HG03432 (cell line): ENCODE measurements at regions not wholly inside any gene's neighbourhood (a gene's known extent, or its start where the extent isn't known, plus 50 kb on each side); places are given as distances from the start of the nearest gene placed in this dataset.
"Not testable (repeated sequence)": the region's sequence is repeated elsewhere in the genome, so short reads cannot be mapped to it uniquely, and the experiment has no call there.

ENCODE experiments used
- ATAC-seq: cut with Tn5 transposase; IDR thresholded peaks from one replicate; pipeline ENCODE4 v1.9.1; 2021; ENCODE audit warnings: mild to moderate bottlenecking, moderate library complexity; ENCODE audit not compliant: unreplicated experiment

- no peak for ATAC-seq
Observed at GRCh38 chr1:213572912-213573647, 414.7 kb upstream of the PROX1 start.

- ATAC-seq = no peak
Observed at GRCh38 chr1:213573648-213574009, 414.1 kb upstream of the PROX1 start.

DNA sequence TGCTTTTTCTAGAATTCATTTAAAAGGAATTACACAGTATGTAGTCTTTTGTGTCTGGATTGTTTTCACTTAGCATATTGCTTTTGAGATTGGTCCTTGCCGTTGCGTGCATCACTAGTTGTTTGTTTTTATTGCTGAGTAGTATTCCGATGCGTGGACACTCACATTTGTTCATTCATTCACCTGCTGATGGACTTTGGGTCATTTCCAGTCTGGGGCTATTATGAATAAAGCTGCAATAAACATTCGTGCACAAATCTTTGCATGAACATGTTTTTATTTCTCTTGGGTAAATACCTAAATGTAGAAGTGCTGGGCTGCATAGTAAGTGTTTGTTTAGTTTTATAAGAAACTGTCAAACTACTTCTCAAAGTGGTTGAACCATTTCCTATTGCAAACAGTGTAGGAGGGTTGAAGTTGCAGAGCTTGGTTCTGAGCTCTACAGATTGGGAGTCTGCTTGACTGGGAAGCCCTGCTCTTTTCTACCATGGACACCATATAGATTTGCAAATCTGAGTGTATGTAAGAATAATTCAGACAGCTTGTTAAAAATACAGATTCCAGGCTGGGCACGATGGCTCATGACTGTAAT, 404.7 kb upstream of the PROX1 start:
- ATAC-seq = no peak

- ATAC-seq = no peak
Observed at GRCh38 chr1:213584272-213584671, 403.5 kb upstream of the PROX1 start.

GRCh38 chr1:213585402-213585801, 402.4 kb upstream of the PROX1 start:
- ATAC-seq = no peak

- ATAC-seq = no peak
Observed at GRCh38 chr1:213585959-213586586, 401.7 kb upstream of the PROX1 start.

GRCh38 chr1:213586587-213586972, 401.2 kb upstream of the PROX1 start:
- ATAC-seq = no peak

GRCh38 chr1:213596729-213597128, 391.0 kb upstream of the PROX1 start:
- ATAC-seq = no peak

- no peak for ATAC-seq
Observed at GRCh38 chr1:213598263-213598662, 389.5 kb upstream of the PROX1 start.

GRCh38 chr1:213600879-213601278, 386.9 kb upstream of the PROX1 start:
- ATAC-seq = no peak

DNA sequence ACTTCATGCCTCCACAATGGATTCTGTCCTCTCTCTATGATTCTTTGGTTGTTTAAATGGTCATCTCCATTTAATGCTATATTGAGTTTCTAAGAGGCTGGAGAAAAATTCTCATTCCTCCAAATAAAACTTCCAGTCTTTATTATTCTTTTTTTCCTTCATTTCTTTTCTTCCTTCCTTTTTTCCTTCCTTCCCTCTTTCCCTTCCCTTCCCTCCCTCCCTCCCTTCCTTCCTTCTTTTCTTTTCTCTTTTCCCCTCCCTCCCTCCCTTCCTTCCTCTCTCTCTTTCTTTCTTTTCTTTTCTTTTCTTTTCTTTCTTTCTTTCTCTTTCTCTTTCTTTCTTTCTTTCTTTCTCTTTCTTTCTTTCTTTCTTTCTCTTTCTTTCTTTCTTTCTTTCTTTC, 386.1 kb upstream of the PROX1 start:
- ATAC-seq = not testable (repeated sequence)

DNA sequence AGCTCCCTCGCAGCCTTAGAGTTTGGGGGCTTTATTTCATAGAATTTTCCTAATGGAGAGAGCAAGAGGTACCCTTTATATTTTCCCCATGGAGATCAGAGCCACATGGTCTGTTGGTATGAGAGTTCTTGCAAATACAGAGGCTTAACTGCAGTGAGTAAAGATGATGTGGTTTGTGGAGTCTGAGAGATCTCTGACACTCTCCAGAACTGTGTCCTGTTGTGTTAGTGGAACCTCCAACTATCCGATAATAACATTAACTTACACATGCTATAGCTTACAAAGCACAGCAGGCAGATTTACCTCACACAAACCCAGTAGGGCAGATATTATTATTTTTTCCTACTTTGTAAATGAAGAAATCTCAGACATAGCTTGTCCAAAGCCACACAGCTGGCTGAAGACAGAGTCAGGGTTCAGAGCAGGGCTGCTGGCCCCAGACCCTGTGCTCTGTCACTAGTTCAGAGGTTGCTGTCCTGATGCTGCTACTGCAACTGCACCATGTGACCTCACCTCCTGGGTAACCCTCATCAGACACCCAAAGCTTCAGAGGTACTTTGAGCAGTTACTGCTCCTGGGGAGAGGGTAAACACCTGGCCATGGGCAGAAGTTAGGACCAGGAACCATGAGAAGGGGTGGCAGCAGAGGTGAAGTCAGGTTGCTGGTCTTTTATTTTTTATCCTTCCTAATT, 384.8 kb upstream of the PROX1 start:
- ATAC-seq = no peak

- no peak for ATAC-seq
Observed at GRCh38 chr1:213604477-213604876, 383.3 kb upstream of the PROX1 start.

GRCh38 chr1:213605732-213606131, 382.0 kb upstream of the PROX1 start:
- no peak for ATAC-seq

DNA sequence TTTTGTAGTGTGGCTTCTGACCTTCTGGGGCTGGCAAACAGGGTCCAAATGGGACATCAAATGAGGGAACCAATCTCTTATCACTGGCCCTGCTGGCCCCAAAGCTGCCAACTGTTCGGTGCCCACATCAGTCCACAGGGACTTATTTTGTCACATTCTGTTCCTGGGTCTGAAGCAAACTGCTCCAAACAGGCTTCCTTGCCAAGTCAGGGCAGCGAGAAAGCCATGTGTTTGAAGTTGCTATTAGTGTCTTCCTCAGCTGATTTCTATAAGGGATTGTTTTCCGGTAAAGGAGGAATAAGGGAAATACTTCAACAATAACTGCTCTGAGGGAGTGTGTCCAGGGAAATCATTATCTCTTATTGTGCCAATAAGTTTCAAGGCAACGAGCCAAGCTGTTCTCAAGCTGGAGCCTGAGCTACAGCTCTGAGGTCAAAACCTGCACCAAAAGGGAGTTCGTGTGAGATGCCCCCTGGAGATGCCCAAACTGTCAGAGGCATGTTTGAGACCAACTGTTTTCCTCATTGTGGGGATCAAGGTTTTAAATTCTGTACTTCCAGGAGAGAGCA, 381.4 kb upstream of the PROX1 start:
- no peak for ATAC-seq

GRCh38 chr1:213613549-213613948, 374.2 kb upstream of the PROX1 start:
- ATAC-seq = no peak

GRCh38 chr1:213615226-213615916, 372.4 kb upstream of the PROX1 start:
- no peak for ATAC-seq

- no peak for ATAC-seq
Observed at GRCh38 chr1:213617133-213617532, 370.6 kb upstream of the PROX1 start.

DNA sequence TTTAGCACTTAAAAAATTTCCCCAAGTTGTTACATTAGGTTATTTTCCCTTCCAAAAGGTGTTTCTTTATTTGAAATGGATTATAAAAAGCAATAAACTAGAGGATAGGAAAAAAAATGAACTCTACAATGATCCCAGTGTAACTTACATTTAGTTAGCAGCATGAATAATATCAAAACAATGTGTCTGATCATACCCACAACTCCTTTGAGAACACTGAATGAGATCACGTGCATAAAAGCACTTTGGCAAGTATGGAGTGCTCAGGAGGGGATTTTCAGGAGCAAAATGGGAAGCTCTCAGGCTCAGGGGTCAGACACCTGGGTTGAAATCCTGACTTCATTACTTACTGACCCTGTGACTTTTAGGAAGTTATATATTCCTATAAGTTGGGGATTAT, 369.7 kb upstream of the PROX1 start:
- no peak for ATAC-seq

GRCh38 chr1:213619026-213619425, 368.7 kb upstream of the PROX1 start:
- ATAC-seq = no peak

DNA sequence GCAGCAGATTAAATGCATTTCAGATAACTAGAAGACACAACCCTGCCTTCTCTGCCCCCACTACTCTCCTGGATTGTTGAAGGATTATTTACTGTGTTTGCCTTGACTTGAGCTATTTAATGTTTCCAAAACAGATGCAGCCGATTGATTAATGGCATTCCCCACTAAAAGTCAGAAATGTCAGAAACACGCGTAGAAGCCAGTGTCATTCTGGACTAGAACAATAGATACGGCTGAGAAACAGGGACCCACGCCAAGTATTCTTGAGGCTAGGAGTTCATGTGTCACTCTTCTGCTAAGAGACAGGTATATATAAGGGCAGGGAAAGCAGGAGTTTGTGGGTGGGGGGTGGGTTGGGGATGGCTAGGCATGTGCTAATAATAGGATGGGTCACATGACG, 366.7 kb upstream of the PROX1 start:
- ATAC-seq = no peak
